CD1c-positive myeloid dendritic cell (primary cell): ENCODE measurements at regions not wholly inside any gene's neighbourhood (a gene's known extent, or its start where the extent isn't known, plus 50 kb on each side); places are given as distances from the start of the nearest gene placed in this dataset.

Source experiments
- DNase-seq: peaks from one replicate; pipeline ENCODE4 v3.0.0-alpha.2; 2016; ENCODE audit errors: extremely low spot score

DNA sequence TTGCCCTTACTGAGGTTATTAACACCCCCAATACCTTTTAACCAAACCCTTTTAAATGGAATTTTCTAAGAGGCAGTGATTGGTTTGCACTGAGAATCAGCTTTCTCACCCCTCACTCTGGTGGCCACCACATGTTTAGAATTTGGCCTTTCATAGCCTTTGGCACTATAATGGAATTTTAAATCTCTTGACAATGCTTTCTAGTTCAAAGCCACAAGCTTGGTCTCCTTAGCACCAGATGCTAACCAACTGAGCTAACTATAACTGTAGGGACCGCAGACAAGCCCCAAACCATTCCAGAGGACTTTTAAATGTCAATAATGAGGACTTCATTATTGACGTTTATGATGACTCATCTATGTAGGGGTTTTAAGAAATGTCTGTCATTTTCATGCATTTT, 238.7 kb upstream of the SNX7 start:
- DNase-seq: no peak

DNA sequence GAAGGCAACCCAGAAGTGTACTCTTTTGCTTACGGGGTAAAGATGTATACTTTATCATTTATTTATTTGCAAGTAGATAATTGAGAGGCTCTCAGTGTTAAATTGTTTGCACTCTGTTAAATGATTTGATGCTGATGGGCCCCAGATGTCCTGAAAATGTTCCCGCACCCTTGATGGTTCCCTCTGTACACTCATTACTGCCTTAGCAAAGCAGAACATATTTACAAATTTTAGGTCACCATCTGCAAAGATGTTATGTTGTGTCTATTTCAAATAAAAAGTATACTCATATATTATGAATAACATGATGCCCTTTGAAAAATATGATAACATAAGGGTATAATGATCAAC, 240.5 kb upstream of the SNX7 start:
- DNase-seq: no peak

GRCh38 chr1:98420376-98421084, 241.0 kb upstream of the SNX7 start:
- no peak for DNase-seq

GRCh38 chr1:98417820-98418219, 243.7 kb upstream of the SNX7 start:
- DNase-seq: no peak

- DNase-seq: no peak
Measured at GRCh38 chr1:98410082-98410481, 251.4 kb upstream of the SNX7 start.

DNA sequence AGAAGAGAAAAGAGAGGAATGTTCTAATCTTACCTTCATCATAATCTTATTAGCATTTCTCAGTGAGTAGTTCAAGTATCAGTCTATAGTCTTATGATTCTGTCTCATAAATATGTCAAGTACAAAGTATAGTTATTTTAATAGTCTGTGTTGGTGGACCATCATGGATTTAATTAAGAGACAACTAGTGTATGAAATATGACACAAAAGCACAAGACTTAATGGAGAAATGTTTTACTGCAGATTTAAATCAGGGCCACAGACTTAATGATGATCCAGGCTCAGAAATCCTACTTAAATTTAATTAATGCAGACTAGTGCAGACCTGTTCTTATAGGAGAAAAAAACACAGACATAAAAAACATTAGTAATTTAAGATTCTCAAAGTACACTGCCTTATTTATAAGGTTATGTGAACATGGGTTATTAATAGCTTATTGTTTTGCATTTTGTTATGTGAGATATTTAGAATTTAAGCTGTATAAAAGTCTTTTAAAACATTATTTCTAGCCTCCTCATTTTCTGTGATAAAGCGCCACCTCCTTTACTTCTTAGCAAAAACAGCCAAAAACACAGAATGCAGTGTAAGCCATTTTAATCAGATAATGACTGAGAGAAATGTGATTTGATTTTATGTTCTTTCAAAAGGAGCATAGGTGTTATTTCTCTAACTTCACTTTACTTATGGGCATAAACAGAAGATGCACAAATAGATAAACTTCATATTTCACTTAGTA, 255.0 kb upstream of the SNX7 start:
- DNase-seq: no peak

DNA sequence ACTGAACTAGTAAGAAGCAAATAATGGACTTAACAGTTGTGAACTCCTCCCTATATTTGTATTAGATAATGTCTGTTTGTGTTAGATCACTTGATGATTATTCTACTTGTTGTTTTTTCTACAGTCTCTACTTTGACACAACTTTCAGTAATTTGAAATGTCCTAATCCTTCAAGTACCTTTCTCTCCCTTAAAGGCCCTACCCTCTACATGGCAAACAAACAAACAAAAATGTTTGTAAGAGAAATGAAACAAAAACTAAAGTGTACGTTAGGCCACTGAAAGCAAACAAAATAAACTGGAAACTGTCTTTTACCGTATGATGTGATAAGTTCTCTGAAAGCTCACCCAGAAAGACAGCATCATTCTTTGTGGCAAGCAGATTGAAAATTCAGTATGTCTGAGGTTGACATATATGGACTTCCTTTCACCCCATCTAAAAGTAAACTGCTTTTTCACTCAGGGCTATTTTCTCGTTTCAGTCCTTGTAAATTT, 255.9 kb upstream of the SNX7 start:
- DNase-seq: no peak

GRCh38 chr1:98404866-98405265, 256.7 kb upstream of the SNX7 start:
- DNase-seq: no peak

GRCh38 chr1:98403963-98404480, 257.5 kb upstream of the SNX7 start:
- peak; percentile 8 for DNase-seq

DNA sequence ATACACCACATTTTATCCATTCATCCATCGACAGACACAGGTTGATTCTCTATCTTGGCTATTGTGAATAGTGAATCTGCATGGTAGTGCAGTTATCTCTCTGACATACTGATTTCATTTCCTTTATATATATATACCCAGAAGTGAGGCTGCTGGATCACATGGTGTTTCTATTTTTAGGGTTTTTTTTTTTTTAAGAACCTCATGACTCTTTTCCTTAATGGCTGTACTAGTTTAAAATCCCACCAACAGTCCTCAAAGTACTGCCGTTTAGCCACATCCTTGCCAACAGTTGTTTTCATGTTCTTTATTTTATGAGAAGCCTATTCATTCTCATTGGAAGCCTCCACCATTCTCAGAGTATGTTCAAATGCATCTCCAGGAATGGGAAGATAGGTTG, 258.7 kb upstream of the SNX7 start:
- no peak for DNase-seq

- DNase-seq: no peak
Measured at GRCh38 chr1:98400446-98400845, 261.1 kb upstream of the SNX7 start.

DNA sequence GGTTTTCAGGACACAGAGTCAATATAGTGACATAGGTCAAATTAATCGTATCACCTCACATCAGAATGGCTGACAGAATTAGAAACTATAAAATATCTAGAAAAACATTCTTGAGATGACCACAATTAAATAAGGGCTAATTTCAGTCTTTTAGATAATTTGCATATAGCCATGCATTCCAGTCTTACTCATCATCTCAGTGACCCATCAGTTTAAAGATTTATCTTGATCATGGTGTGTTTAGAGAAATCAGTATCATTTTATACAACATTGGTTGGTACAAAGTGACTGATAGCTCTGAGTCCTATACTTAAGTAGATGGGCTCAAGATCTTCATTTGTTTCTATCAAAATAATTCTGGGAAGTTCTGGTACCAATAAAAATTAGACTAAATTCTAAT, 262.3 kb upstream of the SNX7 start:
- no peak for DNase-seq

DNA sequence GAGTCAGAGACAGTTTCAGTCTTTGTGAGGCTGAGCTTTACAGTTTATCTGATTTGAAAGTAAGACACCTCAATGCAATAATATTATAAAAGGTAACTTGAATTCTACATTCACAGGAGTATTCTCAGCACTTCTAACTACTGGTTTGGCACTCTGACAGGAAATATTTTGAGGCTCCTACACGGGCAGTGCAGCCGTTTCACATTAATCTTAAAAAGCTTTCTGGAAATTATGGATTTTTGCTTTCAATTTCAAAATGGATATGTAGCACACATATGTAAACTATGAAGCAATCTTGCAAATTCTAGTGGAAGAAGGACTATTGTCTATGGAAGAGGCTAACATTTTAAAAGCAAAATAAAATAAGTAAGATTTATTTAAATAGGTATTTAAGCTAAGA, 262.9 kb upstream of the SNX7 start:
- no peak for DNase-seq

- DNase-seq: no peak
Measured at GRCh38 chr1:98398092-98398491, 263.4 kb upstream of the SNX7 start.

DNA sequence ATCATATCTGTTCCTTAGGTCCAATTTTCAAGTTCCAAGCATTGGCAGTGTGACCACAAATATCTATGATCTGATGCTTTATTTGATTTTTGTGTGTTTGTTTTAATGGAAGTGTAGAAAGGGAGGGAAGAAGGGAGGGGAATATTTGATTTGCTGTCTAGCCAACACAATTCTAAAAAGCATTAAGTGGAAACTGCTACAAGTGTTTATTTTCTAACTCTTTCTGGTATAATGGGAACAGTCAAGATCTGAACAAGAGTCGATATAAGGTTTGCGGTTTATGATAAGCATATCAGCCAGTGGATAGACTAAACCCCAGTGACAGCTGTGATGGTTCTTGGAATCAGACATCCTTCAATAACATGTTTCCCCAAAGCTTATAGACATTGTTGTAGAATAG, 267.8 kb upstream of the SNX7 start:
- DNase-seq: no peak

DNA sequence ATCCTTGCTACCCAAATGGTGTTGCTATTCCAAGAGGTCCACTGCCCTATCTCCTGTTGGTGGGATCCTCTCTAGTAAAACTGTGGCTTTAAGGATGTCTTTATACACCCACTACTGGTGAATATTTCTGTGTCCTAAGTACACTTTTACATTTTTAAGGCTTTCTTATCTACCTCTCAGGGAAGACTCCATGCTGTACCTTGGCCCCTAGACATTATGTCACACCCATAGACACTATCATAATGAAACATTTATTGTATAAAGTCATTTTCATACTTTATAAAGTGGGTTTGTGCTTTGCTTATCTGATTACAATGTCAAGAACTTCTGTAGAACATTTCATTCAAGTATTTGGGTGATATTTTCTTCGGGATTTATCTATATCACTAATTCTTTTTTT, 270.3 kb upstream of the SNX7 start:
- DNase-seq: no peak

DNA sequence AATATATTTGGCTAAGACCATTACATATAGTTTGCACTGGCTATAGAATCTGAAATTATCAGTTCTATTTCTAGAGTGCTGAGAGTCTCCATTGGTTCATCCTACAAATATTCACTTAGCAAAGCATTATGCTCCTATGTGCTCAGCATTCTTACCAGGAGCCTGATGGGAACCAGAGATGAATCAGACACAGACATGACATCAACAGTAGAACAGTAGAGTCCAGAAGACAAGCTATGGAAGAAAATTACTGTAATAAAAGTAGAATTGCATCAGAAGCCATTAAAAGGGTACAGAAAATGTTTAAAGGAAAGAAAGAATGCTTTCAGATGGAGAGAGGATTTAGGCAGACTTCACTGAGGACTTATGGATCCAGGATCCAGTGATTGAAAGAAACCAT, 271.7 kb upstream of the SNX7 start:
- no peak for DNase-seq

DNA sequence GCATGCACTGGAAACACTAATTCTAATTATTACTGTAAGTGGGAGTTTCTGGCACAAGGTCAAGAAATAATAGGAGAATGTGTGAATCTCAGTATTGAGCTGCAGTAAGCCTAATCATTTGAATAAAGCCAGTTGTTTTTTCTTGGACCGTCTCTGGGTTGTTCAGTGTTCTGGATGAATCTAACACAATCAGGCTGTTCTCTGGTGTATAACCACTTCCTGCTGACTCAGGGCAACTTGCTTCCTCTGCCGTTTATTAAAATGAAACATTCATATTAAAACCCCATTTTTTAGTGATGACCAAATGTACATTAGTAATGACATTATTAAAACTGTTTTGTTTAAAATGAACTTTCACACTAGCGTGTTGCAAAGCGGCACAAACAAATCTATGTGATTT, 273.1 kb upstream of the SNX7 start:
- DNase-seq: peak; percentile 8

DNA sequence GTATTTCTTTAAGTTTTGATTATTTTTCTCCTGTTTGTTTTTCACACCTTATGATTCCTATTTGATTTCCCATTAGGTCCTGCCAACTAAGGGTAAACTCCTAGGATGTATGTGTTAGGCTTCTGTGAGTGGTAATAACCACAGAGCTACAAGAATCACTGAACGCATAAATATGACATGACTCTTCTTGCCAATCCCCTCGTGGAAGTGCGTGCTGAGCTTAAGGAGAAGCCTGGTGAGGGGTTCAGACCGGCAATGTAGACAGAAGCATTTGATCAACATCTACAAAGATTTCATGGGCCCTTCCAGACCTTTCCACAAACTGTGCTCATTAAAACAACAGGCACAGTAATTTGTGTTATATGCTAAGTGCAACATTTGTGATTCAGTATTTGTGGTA, 273.8 kb upstream of the SNX7 start:
- DNase-seq: no peak

DNA sequence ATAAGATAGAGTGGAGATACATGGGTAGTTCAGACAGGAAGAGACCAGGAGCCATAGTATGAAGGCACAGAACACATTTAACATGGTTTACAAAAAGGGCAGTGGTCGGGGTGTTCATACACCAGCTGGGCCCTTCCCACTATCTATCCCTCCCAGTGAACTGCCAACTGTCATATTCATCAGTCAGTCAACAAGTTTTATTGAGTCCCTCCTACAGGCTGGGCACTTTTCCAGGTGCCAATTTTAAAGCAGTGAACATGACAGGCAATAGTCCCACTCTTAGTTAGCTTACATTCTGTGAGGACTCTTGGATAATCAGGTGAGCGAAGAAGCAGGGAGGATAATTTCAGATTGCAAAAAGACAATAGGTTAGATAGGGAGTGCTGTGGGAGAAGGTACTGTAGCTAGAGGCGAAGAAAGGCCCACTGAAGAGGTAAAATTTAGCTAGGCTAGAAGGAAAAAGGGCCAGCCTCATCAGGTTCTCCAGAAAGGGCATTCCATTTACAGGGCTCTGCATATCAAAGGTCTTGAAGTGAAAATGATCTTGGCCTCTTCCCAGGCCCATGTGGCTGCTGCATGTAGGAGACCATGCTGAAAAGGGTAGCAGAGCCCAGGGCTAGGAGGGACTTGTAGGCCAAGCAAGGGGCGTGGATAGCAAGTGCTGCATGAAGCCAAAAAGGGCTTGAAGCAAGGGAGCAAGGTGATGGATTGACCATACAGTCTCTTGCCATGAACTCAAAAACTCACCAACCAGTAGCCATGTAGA, 274.7 kb upstream of the SNX7 start:
- no peak for DNase-seq

DNA sequence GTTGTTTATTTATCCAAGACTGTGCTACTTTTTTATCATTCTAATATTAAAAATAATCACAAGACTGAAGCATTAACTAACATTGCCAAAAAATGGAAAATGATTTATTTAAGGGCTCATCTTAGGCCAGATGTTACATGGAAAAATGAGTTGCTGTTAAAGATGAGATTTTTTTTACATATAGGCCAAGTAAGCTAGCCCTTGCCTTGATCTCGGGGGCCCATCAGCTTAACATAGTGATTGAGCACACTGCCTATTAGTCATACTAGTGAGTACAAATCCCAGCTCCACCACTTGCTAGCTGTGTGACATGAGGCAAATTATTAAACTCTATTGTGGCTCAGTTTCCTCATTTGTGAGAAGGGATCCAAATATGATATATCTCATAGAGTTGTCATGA, 275.9 kb upstream of the SNX7 start:
- DNase-seq: no peak

- DNase-seq: no peak
Measured at GRCh38 chr1:98384461-98385141, 276.9 kb upstream of the SNX7 start.
